ENCODE measurements at regions not wholly inside any gene's neighbourhood (a gene's known extent, or its start where the extent isn't known, plus 50 kb on each side); places are given as distances from the start of the nearest gene placed in this dataset.

DNA sequence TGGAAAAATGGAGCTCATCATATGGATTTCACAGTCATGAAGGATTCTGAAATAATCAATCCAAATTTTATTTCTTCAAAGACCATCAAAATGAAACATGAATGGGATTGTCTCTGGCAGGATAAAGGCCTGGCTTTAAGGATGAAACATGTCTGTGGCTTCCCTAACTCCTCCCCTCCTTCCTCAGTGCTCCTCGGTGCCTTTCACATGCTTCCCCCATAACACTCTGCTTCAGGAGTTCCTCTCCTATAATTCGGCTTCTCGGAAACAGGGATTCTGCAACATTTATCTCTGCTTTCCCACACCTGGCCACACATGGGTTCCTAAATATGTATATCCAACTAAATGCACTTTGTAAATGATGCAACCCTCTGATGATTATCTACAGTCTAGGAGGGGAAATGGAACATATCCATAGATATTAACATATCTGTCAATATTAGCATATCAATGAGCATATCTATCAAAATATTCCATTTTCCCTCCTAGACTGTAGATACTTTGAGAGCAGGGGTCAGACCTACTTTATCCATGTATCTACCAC is 153.8 kb downstream of the PLPP3 start:
- H3K4me2 ChIP-seq (ENCODE audit: low read length) = no peak overlapping the region

DNA sequence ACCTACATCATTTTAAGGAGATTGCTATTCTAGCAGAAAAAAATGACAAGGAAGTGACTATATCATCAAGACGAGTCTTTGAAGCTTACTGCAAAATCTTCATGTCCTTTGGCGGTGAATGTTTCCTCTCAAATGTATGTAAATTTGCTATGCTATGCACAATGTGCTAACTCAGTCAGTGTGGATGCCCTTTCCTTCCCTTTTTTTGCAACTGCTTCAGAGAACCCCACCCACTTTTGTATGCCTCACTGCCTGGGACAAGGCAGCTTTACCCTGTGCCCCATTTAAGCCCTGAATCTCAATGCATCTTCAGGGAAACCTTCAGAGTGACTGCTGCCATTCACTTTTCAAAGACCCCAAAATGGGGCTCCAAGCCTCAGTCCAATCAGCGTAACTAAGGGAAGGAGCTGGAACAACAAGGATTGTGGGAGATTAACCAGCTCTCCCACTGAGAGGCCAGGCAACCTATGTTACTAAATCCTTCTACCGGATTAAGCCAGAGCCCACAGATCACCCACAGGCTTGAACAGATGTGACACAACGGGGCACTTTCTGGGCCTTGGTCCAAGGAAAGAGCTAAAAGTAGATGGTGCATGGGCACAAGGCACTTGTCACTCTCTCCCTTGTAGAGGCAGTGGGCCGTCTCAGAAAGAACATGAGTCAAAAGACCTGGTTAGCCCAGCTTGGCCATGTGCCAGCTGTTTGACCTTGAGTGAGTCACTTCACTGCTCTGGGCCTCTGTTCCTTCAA is 154.4 kb downstream of the PLPP3 start:
- Histone ChIP-seq H3K36me3 (ENCODE audit: insufficient read depth, low read length) (no peaks in the 10 kb centered on the region), H3K9me2 (ENCODE audit: low read depth, low read length) (no peaks in the 10 kb centered on the region), H3K27me3 (ENCODE audit: insufficient read depth, low read length) (no peaks in the 10 kb centered on the region), H3K9me3 (ENCODE audit: low read length) (no peaks in the 10 kb centered on the region), H3K79me2 (ENCODE audit: insufficient read depth, low read length) (no peaks in the 10 kb centered on the region), H3K27ac (ENCODE audit: low read depth, low read length, poor library complexity, severe bottlenecking) (no peak overlapping the region), H3K9ac (ENCODE audit: low read length) (no peak overlapping the region), H3F3A (ENCODE audit: insufficient read depth, low read length) (no peaks in the 10 kb centered on the region), H3K4me1 (ENCODE audit: insufficient read depth, low read length, severe bottlenecking) (no peaks in the 10 kb centered on the region), H4K20me1 (ENCODE audit: insufficient read depth, low read length) (no peaks in the 10 kb centered on the region), H2AFZ (ENCODE audit: low read length) (no peak overlapping the region), H3K4me3 (ENCODE audit: low read depth, low read length, poor library complexity, severe bottlenecking) (no peak overlapping the region), H3K4me2 (ENCODE audit: low read length) (no peak overlapping the region)
- TF ChIP-seq, protein P1, sequence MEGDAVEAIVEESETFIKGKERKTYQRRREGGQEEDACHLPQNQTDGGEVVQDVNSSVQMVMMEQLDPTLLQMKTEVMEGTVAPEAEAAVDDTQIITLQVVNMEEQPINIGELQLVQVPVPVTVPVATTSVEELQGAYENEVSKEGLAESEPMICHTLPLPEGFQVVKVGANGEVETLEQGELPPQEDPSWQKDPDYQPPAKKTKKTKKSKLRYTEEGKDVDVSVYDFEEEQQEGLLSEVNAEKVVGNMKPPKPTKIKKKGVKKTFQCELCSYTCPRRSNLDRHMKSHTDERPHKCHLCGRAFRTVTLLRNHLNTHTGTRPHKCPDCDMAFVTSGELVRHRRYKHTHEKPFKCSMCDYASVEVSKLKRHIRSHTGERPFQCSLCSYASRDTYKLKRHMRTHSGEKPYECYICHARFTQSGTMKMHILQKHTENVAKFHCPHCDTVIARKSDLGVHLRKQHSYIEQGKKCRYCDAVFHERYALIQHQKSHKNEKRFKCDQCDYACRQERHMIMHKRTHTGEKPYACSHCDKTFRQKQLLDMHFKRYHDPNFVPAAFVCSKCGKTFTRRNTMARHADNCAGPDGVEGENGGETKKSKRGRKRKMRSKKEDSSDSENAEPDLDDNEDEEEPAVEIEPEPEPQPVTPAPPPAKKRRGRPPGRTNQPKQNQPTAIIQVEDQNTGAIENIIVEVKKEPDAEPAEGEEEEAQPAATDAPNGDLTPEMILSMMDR (IDR thresholded peaks at IDR 0.05; ENCODE audit: low read length) = no peak
- TF ChIP-seq EZH2 (IDR thresholded peaks at IDR 0.05; ENCODE audit: borderline replicate concordance, low read length) = no peak

More for the DNA sequence above, 153.8 kb downstream of the PLPP3 start:
- Histone ChIP-seq H3K4me3 (ENCODE audit: low read depth, low read length, poor library complexity, severe bottlenecking) (no peak overlapping the region), H3K79me2 (ENCODE audit: insufficient read depth, low read length) (no peaks in the 10 kb centered on the region), H4K20me1 (ENCODE audit: insufficient read depth, low read length) (no peaks in the 10 kb centered on the region), H3K27ac (ENCODE audit: low read depth, low read length, poor library complexity, severe bottlenecking) (no peak overlapping the region), H3K4me1 (ENCODE audit: insufficient read depth, low read length, severe bottlenecking) (no peaks in the 10 kb centered on the region), H2AFZ (ENCODE audit: low read length) (no peak overlapping the region), H3K27me3 (ENCODE audit: insufficient read depth, low read length) (no peaks in the 10 kb centered on the region), H3F3A (ENCODE audit: insufficient read depth, low read length) (no peaks in the 10 kb centered on the region), H3K36me3 (ENCODE audit: insufficient read depth, low read length) (no peaks in the 10 kb centered on the region), H3K9me2 (ENCODE audit: low read depth, low read length) (no peaks in the 10 kb centered on the region), H3K9me3 (ENCODE audit: low read length) (no peaks in the 10 kb centered on the region), H3K9ac (ENCODE audit: low read length) (no peak overlapping the region)
- TF ChIP-seq, protein P1 (IDR thresholded peaks at IDR 0.05; ENCODE audit: low read length) = no peak
- no peak for TF ChIP-seq EZH2 (IDR thresholded peaks at IDR 0.05; ENCODE audit: borderline replicate concordance, low read length)

DNA sequence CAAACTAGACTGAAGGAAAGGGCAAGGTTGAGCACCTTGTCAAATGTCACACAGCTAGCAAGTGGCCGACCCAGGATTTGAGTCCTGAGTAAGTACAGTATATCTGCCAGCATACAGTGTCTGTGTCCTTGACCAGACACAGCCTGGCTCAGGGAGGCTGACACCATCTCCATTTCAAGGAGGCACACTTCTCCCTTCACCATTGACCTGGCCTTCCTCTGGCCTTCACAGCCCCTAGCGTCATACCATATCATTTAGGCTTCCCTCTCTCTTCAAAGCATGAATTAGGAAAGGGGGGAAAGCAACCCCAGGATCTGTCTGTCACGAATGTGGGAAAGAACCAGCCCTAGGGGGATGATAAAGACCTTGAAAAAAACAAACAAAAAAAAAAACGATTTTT is 155.6 kb downstream of the PLPP3 start:
- Histone ChIP-seq H3K9me3 (ENCODE audit: low read length) (no peaks in the 10 kb centered on the region), H3K9ac (ENCODE audit: low read length) (no peak overlapping the region), H3K4me1 (ENCODE audit: insufficient read depth, low read length, severe bottlenecking) (no peaks in the 10 kb centered on the region), H3K4me2 (ENCODE audit: low read length) (no peak overlapping the region), H4K20me1 (ENCODE audit: insufficient read depth, low read length) (no peaks in the 10 kb centered on the region), H3K4me3 (ENCODE audit: low read depth, low read length, poor library complexity, severe bottlenecking) (no peak overlapping the region), H3F3A (ENCODE audit: insufficient read depth, low read length) (no peaks in the 10 kb centered on the region), H2AFZ (ENCODE audit: low read length) (no peak overlapping the region), H3K36me3 (ENCODE audit: insufficient read depth, low read length) (no peaks in the 10 kb centered on the region), H3K27me3 (ENCODE audit: insufficient read depth, low read length) (no peaks in the 10 kb centered on the region), H3K27ac (ENCODE audit: low read depth, low read length, poor library complexity, severe bottlenecking) (no peak overlapping the region), H3K79me2 (ENCODE audit: insufficient read depth, low read length) (no peaks in the 10 kb centered on the region), H3K9me2 (ENCODE audit: low read depth, low read length) (no peaks in the 10 kb centered on the region)
- TF ChIP-seq, protein P1 (IDR thresholded peaks at IDR 0.05; ENCODE audit: low read length) = no peak
- TF ChIP-seq EZH2 (IDR thresholded peaks at IDR 0.05; ENCODE audit: borderline replicate concordance, low read length) = no peak
